ENCODE measurements at regions not wholly inside any gene's neighbourhood (a gene's known extent, or its start where the extent isn't known, plus 50 kb on each side); places are given as distances from the start of the nearest gene placed in this dataset.

DNA sequence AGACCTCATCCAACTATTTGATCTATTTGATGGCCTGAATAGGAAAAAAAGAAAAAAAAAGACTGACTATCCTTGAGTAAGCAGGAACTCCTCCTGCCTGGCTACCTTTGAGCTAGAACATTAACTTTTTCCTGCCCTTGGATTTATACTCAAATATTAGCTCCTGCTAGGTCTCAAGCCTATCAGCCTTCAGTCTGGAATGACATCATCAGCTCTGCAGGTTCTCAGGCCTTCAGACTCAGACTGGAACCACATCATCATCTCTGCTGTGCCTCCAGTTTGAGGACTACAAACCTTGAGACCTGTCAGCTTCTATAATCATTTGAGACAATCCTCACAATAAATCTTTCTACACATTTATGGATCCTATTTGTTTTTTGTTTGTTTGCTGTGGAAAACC lies 754.0 kb upstream of the SLIT2 start:
- Mint-ChIP-seq H3K4me1 (ENCODE audit: low read depth, unreplicated experiment) (no peaks in the 10 kb centered on the region), H3K4me3 (ENCODE audit: unreplicated experiment) (no peak overlapping the region), H3K27me3 (ENCODE audit: unreplicated experiment) (peaks cover 2% of the 10 kb centered on the region), H3K27ac (ENCODE audit: unreplicated experiment) (no peak overlapping the region), H3K9me3 (ENCODE audit: unreplicated experiment) (no peaks in the 10 kb centered on the region), H3K36me3 (ENCODE audit: unreplicated experiment) (no peaks in the 10 kb centered on the region)
- DNase-seq: no peak
- TF ChIP-seq, protein P1, sequence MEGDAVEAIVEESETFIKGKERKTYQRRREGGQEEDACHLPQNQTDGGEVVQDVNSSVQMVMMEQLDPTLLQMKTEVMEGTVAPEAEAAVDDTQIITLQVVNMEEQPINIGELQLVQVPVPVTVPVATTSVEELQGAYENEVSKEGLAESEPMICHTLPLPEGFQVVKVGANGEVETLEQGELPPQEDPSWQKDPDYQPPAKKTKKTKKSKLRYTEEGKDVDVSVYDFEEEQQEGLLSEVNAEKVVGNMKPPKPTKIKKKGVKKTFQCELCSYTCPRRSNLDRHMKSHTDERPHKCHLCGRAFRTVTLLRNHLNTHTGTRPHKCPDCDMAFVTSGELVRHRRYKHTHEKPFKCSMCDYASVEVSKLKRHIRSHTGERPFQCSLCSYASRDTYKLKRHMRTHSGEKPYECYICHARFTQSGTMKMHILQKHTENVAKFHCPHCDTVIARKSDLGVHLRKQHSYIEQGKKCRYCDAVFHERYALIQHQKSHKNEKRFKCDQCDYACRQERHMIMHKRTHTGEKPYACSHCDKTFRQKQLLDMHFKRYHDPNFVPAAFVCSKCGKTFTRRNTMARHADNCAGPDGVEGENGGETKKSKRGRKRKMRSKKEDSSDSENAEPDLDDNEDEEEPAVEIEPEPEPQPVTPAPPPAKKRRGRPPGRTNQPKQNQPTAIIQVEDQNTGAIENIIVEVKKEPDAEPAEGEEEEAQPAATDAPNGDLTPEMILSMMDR (IDR thresholded peaks at IDR 0.05; ENCODE audit: partially characterized antibody, unreplicated experiment): no peak

DNA sequence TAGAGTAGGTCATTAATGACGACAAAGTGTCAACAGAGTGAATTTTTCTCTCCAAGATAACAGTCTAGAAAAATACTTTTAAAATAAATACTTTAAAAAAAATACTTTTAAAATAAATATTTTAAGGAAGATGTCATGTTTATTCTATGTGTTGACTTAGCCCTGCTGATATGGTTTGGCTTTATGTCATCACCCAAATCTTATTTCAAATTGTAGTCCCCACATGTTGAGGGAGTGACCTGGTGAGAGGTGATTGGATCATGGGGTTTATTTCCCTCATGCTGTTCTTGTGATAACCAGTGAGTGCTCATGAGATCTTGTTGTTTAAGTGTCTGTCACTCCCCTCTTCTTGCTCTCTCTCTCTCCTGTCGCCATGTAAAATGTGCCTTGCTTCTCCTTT lies 754.9 kb upstream of the SLIT2 start:
- DNase-seq: no peak
- Mint-ChIP-seq H3K4me3 (ENCODE audit: unreplicated experiment) (no peak overlapping the region), H3K36me3 (ENCODE audit: unreplicated experiment) (no peaks in the 10 kb centered on the region), H3K4me1 (ENCODE audit: low read depth, unreplicated experiment) (no peaks in the 10 kb centered on the region), H3K27me3 (ENCODE audit: unreplicated experiment) (no peaks in the 10 kb centered on the region), H3K9me3 (ENCODE audit: unreplicated experiment) (no peaks in the 10 kb centered on the region), H3K27ac (ENCODE audit: unreplicated experiment) (no peak overlapping the region)
- TF ChIP-seq, protein P1 (IDR thresholded peaks at IDR 0.05; ENCODE audit: partially characterized antibody, unreplicated experiment): no peak

DNA sequence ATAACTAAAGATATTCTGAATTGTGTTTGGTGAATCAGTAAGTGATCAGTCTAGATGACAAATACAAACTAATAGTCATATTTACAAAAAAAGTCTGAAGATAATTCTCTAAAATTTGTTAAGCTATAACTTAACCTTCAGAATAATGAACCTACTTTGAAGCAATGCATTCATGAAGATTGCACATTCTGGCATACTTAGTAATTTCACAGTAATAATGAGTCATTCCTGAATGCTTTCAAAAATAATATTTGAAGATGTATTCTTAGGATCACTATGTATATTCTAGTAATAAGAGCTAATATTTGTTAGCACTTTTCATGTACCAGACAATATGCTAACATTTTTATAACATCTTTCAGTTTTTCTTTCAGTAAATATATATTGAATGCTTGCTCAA lies 756.7 kb upstream of the SLIT2 start:
- no peak for DNase-seq

DNA sequence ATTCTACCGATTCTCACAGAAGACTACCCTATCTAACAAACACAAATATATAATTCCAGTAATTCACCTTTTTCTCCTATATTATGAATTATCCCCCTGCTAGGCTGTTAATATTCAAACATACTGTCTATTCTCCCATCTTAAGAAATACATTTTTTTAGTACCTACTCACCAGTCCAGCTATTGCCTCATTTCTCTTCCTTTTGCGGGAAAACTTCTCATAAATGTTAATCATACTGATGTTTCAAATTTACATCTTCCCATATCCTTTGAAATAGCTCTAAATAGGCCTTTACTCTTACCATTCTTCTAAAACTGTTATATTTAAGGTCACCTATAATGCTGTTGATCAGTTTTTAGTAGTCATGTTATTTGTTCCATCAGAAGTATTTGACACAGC lies 759.1 kb upstream of the SLIT2 start:
- Mint-ChIP-seq H3K27me3 (ENCODE audit: unreplicated experiment) (no peaks in the 10 kb centered on the region), H3K27ac (ENCODE audit: unreplicated experiment) (no peak overlapping the region), H3K9me3 (ENCODE audit: unreplicated experiment) (no peaks in the 10 kb centered on the region), H3K4me3 (ENCODE audit: unreplicated experiment) (no peak overlapping the region), H3K36me3 (ENCODE audit: unreplicated experiment) (no peaks in the 10 kb centered on the region), H3K4me1 (ENCODE audit: low read depth, unreplicated experiment) (no peaks in the 10 kb centered on the region)
- TF ChIP-seq, protein P1 (IDR thresholded peaks at IDR 0.05; ENCODE audit: partially characterized antibody, unreplicated experiment): no peak
- no peak for DNase-seq

More for the DNA sequence above, 756.7 kb upstream of the SLIT2 start:
- Mint-ChIP-seq H3K27me3 (ENCODE audit: unreplicated experiment) (no peaks in the 10 kb centered on the region), H3K27ac (ENCODE audit: unreplicated experiment) (no peak overlapping the region), H3K4me3 (ENCODE audit: unreplicated experiment) (no peak overlapping the region), H3K4me1 (ENCODE audit: low read depth, unreplicated experiment) (no peaks in the 10 kb centered on the region), H3K9me3 (ENCODE audit: unreplicated experiment) (no peaks in the 10 kb centered on the region), H3K36me3 (ENCODE audit: unreplicated experiment) (no peaks in the 10 kb centered on the region)
- TF ChIP-seq, protein P1 (IDR thresholded peaks at IDR 0.05; ENCODE audit: partially characterized antibody, unreplicated experiment): no peak

DNA sequence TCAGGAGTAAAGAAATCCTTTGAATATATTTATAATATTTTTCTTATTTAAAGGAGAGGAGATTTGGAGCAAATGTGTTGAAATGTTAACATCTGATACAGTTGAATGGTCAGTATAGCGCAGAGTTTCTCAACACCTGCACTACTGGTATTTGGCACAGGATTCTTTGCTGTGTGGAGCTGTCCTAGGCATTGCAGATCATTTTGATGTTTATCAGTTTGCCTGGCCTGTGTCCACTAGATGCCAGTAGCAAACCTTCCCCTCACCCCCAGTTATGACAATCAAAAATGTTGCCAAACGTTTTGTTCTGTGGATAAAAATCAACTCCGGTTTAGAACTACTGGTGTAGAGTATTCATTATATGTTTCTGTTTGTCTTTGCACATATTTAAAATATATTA lies 765.3 kb upstream of the SLIT2 start:
- Mint-ChIP-seq H3K4me3 (ENCODE audit: unreplicated experiment) (no peak overlapping the region), H3K27me3 (ENCODE audit: unreplicated experiment) (no peaks in the 10 kb centered on the region), H3K9me3 (ENCODE audit: unreplicated experiment) (no peaks in the 10 kb centered on the region), H3K4me1 (ENCODE audit: low read depth, unreplicated experiment) (no peaks in the 10 kb centered on the region), H3K36me3 (ENCODE audit: unreplicated experiment) (no peaks in the 10 kb centered on the region), H3K27ac (ENCODE audit: unreplicated experiment) (no peak overlapping the region)
- DNase-seq: no peak
- TF ChIP-seq, protein P1 (IDR thresholded peaks at IDR 0.05; ENCODE audit: partially characterized antibody, unreplicated experiment): no peak

All from glutamatergic neuron (in vitro differentiated cells).